CD4-positive, alpha-beta T cell treated with Interleukin-1 beta for 1 hour (primary cell): ENCODE measurements at regions not wholly inside any gene's neighbourhood (a gene's known extent, or its start where the extent isn't known, plus 50 kb on each side); places are given as distances from the start of the nearest gene placed in this dataset.
"Not testable (repeated sequence)": the region's sequence is repeated elsewhere in the genome, so short reads cannot be mapped to it uniquely, and the experiment has no call there.

Source experiments
- DNase-seq, 2 donors: peaks; one replicate each; pipeline ENCODE4 v3.0.0-alpha.2; 2020 to 2022

- DNase-seq, result not testable (repeated sequence)
Observed at GRCh38 chr1:146318715-146319114, 89.9 kb upstream of the NOTCH2NLA start.

GRCh38 chr1:146317785-146318184, 89.0 kb upstream of the NOTCH2NLA start:
- DNase-seq, result not testable (repeated sequence)

- not testable (repeated sequence) for DNase-seq
Observed at GRCh38 chr1:146314449-146315246, 85.8 kb upstream of the NOTCH2NLA start.

GRCh38 chr1:146310579-146310978, 81.8 kb upstream of the NOTCH2NLA start:
- not testable (repeated sequence) for DNase-seq

- DNase-seq, result not testable (repeated sequence)
Observed at GRCh38 chr1:146309427-146309826, 80.6 kb upstream of the NOTCH2NLA start.

GRCh38 chr1:146308892-146309291, 80.1 kb upstream of the NOTCH2NLA start:
- DNase-seq, result not testable (repeated sequence)

GRCh38 chr1:146308152-146308551, 79.3 kb upstream of the NOTCH2NLA start:
- not testable (repeated sequence) for DNase-seq

- DNase-seq, result not testable (repeated sequence)
Observed at GRCh38 chr1:146307632-146308031, 78.8 kb upstream of the NOTCH2NLA start.

- DNase-seq, result not testable (repeated sequence)
Observed at GRCh38 chr1:146306651-146307050, 77.8 kb upstream of the NOTCH2NLA start.

- not testable (repeated sequence) for DNase-seq
Observed at GRCh38 chr1:146305442-146305841, 76.6 kb upstream of the NOTCH2NLA start.

- DNase-seq, result not testable (repeated sequence)
Observed at GRCh38 chr1:146298575-146298897, 69.7 kb upstream of the NOTCH2NLA start.

GRCh38 chr1:146297781-146298574, 69.2 kb upstream of the NOTCH2NLA start:
- not testable (repeated sequence) for DNase-seq

GRCh38 chr1:146292940-146293936, 64.4 kb upstream of the NOTCH2NLA start:
- DNase-seq, result not testable (repeated sequence)

- DNase-seq, result not testable (repeated sequence)
Observed at GRCh38 chr1:146292424-146292823, 63.6 kb upstream of the NOTCH2NLA start.

GRCh38 chr1:146287881-146288280, 59.1 kb upstream of the NOTCH2NLA start:
- DNase-seq, result not testable (repeated sequence)

GRCh38 chr1:146284760-146285159, 55.9 kb upstream of the NOTCH2NLA start:
- not testable (repeated sequence) for DNase-seq

GRCh38 chr1:146283527-146283880, 54.7 kb upstream of the NOTCH2NLA start:
- DNase-seq, result not testable (repeated sequence)

GRCh38 chr1:146282807-146283526, 54.1 kb upstream of the NOTCH2NLA start:
- not testable (repeated sequence) for DNase-seq

- DNase-seq, result not testable (repeated sequence)
Observed at GRCh38 chr1:146281522-146281921, 52.7 kb upstream of the NOTCH2NLA start.

- DNase-seq, result not testable (repeated sequence)
Observed at GRCh38 chr1:146278758-146279157, 49.9 kb upstream of the NOTCH2NLA start.
